ENCODE measurements at regions not wholly inside any gene's neighbourhood (a gene's known extent, or its start where the extent isn't known, plus 50 kb on each side); places are given as distances from the start of the nearest gene placed in this dataset.

- ChIA-PET CTCF (ENCODE audit: unreplicated experiment) (no interaction called here), POLR2A (interaction anchor here (0.7 kb wide), 1 partner anchor 36 kb away, joined by 3 read pairs; no protein-coding TSS in a partner anchor)
- Histone ChIP-seq H3K27ac (ENCODE audit: low read depth, low read length, poor library complexity, severe bottlenecking) (no peak overlapping the region), H3K9me3 (ENCODE audit: low read length) (no peaks in the 10 kb centered on the region), H2AFZ (ENCODE audit: low read length) (no peak overlapping the region), H3K4me1 (ENCODE audit: insufficient read depth, low read length, poor library complexity, severe bottlenecking) (no peaks in the 10 kb centered on the region), H3K9me2 (ENCODE audit: insufficient read depth, low read length) (no peaks in the 10 kb centered on the region), H3K4me2 (ENCODE audit: low read length) (no peak overlapping the region), H3K4me3 (ENCODE audit: low read depth, low read length, poor library complexity, severe bottlenecking) (no peak overlapping the region), H4K20me1 (ENCODE audit: insufficient read depth, low read length) (no peaks in the 10 kb centered on the region), H3K36me3 (ENCODE audit: insufficient read depth, low read length) (no peaks in the 10 kb centered on the region), H3K79me2 (ENCODE audit: insufficient read depth, low read depth, low read length) (no peaks in the 10 kb centered on the region)
- no peak for DNase-seq (ENCODE audit: low spot score)
- TF ChIP-seq, protein P1, sequence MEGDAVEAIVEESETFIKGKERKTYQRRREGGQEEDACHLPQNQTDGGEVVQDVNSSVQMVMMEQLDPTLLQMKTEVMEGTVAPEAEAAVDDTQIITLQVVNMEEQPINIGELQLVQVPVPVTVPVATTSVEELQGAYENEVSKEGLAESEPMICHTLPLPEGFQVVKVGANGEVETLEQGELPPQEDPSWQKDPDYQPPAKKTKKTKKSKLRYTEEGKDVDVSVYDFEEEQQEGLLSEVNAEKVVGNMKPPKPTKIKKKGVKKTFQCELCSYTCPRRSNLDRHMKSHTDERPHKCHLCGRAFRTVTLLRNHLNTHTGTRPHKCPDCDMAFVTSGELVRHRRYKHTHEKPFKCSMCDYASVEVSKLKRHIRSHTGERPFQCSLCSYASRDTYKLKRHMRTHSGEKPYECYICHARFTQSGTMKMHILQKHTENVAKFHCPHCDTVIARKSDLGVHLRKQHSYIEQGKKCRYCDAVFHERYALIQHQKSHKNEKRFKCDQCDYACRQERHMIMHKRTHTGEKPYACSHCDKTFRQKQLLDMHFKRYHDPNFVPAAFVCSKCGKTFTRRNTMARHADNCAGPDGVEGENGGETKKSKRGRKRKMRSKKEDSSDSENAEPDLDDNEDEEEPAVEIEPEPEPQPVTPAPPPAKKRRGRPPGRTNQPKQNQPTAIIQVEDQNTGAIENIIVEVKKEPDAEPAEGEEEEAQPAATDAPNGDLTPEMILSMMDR (conservative IDR thresholded peaks at IDR 0.05; ENCODE audit: low read length), result no peak
- no peak for TF ChIP-seq EZH2phosphoT487 (IDR thresholded peaks at IDR 0.05; ENCODE audit: borderline replicate concordance, low read depth, low read length)
- BruUV-seq (replicated peaks), result no TSS peak
- intact Hi-C loops (cut with micrococcal nuclease; ENCODE audit: unreplicated experiment), result no loop called here
These were observed 559.6 kb upstream of the EPHA5 start for GRCh38 chr4:66229885-66230284.

GRCh38 chr4:66225539-66225938 lies 555.2 kb upstream of the EPHA5 start:
- TF ChIP-seq, protein P1 (conservative IDR thresholded peaks at IDR 0.05; ENCODE audit: low read length), result no peak
- TF ChIP-seq EZH2phosphoT487 (IDR thresholded peaks at IDR 0.05; ENCODE audit: borderline replicate concordance, low read depth, low read length), result no peak
- Histone ChIP-seq H3K27ac (ENCODE audit: low read depth, low read length, poor library complexity, severe bottlenecking) (no peak overlapping the region), H3K4me1 (ENCODE audit: insufficient read depth, low read length, poor library complexity, severe bottlenecking) (no peaks in the 10 kb centered on the region), H4K20me1 (ENCODE audit: insufficient read depth, low read length) (no peaks in the 10 kb centered on the region), H3K4me3 (ENCODE audit: low read depth, low read length, poor library complexity, severe bottlenecking) (no peak overlapping the region), H2AFZ (ENCODE audit: low read length) (no peak overlapping the region), H3K9me3 (ENCODE audit: low read length) (no peaks in the 10 kb centered on the region), H3K4me2 (ENCODE audit: low read length) (no peak overlapping the region), H3K79me2 (ENCODE audit: insufficient read depth, low read depth, low read length) (no peaks in the 10 kb centered on the region), H3K36me3 (ENCODE audit: insufficient read depth, low read length) (no peaks in the 10 kb centered on the region), H3K9me2 (ENCODE audit: insufficient read depth, low read length) (no peaks in the 10 kb centered on the region)
- no TSS peak for BruUV-seq (replicated peaks)
- DNase-seq (ENCODE audit: low spot score), result no peak
- CTCF ChIA-PET (ENCODE audit: unreplicated experiment), result no interaction called here
- POLR2A ChIA-PET, result interaction anchor here (0.6 kb wide), 2 partner anchors 107 to 1544 kb away, joined by 3 to 4 read pairs; no protein-coding TSS in a partner anchor
- intact Hi-C loops (cut with micrococcal nuclease; ENCODE audit: unreplicated experiment), result no loop called here

DNA sequence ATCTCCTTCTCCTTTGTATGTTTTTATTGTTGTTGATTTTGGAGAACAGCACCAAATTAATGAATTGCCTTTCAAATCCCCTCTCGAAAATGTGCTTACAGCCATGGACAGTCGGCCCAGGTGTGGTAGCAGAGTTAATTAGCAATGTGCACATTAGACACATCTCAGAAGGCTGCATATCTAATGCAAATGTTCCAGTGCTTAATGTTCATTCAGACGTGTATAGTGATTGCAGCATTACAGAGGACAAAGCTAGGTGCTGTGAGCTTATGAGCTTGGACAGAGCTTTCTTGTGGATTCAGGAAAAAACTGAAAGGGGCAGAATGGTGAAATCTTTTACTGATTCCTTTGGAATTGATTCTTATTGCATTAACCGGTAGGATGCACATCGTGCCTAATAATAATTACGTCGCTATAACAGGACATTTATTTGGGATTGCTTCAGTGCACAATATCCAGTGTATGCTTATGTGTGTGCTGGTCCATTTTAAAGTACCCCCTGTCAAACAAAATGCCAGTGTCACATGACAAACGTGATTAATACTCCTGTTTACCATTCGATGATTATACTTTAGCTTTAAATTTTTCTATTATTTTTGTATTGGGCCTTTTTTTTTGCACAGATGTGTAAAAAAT lies 552.9 kb upstream of the EPHA5 start:
- Histone ChIP-seq H3K4me2 (ENCODE audit: low read length) (no peak overlapping the region), H2AFZ (ENCODE audit: low read length) (no peak overlapping the region), H3K9me3 (ENCODE audit: low read length) (no peaks in the 10 kb centered on the region), H3K4me3 (ENCODE audit: low read depth, low read length, poor library complexity, severe bottlenecking) (no peak overlapping the region), H3K27ac (ENCODE audit: low read depth, low read length, poor library complexity, severe bottlenecking) (no peak overlapping the region), H3K36me3 (ENCODE audit: insufficient read depth, low read length) (no peaks in the 10 kb centered on the region), H3K9me2 (ENCODE audit: insufficient read depth, low read length) (no peaks in the 10 kb centered on the region), H4K20me1 (ENCODE audit: insufficient read depth, low read length) (no peaks in the 10 kb centered on the region), H3K4me1 (ENCODE audit: insufficient read depth, low read length, poor library complexity, severe bottlenecking) (no peaks in the 10 kb centered on the region), H3K79me2 (ENCODE audit: insufficient read depth, low read depth, low read length) (no peaks in the 10 kb centered on the region)
- no TSS peak for BruUV-seq (replicated peaks)
- intact Hi-C loops (cut with micrococcal nuclease; ENCODE audit: unreplicated experiment), result no loop called here
- DNase-seq (ENCODE audit: low spot score), result no peak
- POLR2A ChIA-PET, result interaction anchor here (0.8 kb wide), 1 partner anchor 187 kb away, joined by 4 read pairs; no protein-coding TSS in a partner anchor
- CTCF ChIA-PET (ENCODE audit: unreplicated experiment), result no interaction called here
- TF ChIP-seq EZH2phosphoT487 (IDR thresholded peaks at IDR 0.05; ENCODE audit: borderline replicate concordance, low read depth, low read length), result no peak
- TF ChIP-seq, protein P1 (conservative IDR thresholded peaks at IDR 0.05; ENCODE audit: low read length), result no peak

Data from OCI-LY7 (cell line).